Stimulated activated CD4-positive, alpha-beta T cell treated with anti-CD3 and anti-CD28 coated beads, TNF-alpha, amount 100 ng/mL, for 24 hours (primary cell): ENCODE measurements at regions not wholly inside any gene's neighbourhood (a gene's known extent, or its start where the extent isn't known, plus 50 kb on each side); places are given as distances from the start of the nearest gene placed in this dataset.
"Not testable (repeated sequence)": the region's sequence is repeated elsewhere in the genome, so short reads cannot be mapped to it uniquely, and the experiment has no call there.

ENCODE experiments used
- DNase-seq, 3 experiments: peaks; one replicate each; pipeline ENCODE4 v3.0.0-alpha.2; 2020; ENCODE audit warnings: low read depth in 3 of 3

DNA sequence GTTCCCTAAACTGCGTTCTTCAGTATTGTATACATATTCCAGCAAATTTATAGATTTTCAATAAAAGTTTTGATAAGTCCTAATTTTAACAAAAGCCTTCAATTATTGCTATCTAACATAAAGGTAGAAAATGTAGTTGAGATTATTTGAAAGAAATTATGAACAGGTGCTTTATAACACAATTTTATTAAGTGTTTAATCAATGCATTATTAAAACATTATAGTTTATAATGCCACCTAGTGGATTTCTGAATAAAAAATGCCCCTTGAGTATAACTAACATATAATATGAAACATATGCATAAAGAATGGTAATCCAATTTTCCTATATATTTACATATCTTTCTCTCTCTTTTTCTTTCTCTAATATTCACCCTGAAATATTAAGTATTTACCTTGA lies 515.3 kb downstream of the SLC6A15 start:
- DNase-seq: no peak

- not testable (repeated sequence) for DNase-seq
Measured at GRCh38 chr12:84391176-84391575, 521.4 kb downstream of the SLC6A15 start.

- DNase-seq: no peak
Measured at GRCh38 chr12:84384384-84384783, 528.2 kb downstream of the SLC6A15 start.

- DNase-seq: not testable (repeated sequence)
Measured at GRCh38 chr12:84382486-84382885, 530.1 kb downstream of the SLC6A15 start.

- no peak for DNase-seq
Measured at GRCh38 chr12:84376320-84376719, 536.3 kb downstream of the SLC6A15 start.

DNA sequence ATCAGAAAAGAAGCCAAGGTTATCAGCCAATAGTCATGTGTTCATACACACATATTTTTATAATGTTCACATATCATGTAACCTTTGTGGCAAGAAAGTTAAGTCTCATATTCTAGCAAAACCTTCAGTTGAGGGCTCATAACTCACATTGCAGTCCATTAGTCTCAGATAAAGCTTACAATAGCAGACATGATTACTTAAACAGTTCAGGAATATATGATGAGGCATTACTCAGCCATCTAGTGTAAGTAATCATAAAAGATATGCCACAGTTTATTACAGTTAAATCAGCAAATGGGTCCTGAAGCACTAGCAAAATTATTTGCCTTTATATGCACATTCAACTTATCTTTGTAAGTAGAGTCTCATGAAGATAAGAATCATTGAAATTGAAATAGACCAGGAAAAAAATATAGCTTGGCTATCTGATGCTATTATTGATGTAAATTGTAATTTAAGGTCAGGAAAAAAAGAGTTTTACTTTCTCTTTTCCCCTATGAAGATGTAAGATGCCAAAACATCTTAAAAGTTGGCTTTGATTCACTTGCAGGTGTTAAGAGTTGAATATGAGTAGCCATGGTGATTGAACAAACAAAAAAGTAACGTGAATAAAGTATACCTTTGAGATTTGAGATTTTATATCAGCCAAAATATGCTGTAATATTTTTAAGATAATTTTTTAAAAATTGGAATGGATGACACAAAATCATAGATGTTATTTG lies 537.0 kb downstream of the SLC6A15 start:
- no peak for DNase-seq

DNA sequence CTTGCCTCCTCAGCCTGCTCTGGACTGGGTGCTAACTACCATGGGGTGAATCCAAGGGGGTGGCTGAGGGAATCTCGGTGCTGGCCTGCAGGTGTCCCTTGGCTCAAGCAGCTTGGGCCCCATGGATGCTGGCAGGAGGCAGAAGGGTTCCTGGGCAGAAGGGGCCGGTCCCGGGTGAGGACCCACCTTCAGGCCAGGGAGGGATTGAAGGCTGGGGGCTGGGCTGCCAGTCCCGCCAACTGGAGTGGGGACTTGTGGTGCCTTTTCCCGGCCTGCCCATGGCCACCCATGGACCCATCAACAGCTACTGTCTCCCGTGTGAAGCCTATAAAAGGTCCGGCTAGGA lies 550.1 kb downstream of the SLC6A15 start:
- no peak for DNase-seq

DNA sequence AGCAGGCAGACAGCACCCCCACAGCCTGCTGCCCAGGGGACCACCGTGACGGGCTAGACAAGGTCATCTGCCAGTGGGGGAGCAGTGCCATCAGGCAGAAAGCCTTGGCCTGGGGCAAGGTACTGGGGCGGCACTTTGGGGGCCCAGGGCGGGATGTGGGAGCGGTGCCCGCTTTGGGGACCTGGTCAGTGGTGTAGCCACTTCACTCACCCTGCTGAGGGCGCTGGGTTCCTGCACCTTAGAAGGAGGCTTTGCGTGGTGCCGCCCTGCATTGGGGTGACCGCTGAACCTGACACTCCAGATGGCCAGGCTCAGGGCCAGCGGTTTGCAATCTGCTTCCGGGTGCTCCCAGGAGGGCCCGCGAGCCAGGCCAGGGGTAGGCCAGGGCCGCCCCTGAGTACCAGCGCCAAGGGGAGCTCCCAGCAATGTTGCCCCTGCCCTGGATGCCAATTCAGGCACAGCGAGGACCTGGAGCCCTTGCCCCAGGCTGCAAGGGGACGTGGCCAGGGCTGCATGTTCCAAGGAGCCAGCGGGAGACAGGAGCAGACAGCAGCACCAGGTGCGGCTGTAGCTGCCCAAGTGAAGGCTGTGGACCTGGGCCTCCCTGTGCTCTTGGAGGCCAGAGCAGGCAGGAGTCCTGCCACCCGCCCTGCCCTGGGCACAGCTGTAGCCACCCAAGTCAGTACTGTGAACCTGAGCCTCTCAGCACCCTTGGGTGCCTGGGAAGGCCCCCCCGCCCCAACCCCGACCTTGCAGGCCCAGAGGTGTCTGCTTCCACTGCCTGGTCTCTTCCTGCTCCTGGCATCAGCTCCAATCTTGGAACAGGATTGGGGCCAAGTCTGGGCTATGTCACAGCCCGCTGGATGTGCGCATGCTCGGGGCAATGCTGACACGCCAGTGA lies 550.7 kb downstream of the SLC6A15 start:
- no peak for DNase-seq

DNA sequence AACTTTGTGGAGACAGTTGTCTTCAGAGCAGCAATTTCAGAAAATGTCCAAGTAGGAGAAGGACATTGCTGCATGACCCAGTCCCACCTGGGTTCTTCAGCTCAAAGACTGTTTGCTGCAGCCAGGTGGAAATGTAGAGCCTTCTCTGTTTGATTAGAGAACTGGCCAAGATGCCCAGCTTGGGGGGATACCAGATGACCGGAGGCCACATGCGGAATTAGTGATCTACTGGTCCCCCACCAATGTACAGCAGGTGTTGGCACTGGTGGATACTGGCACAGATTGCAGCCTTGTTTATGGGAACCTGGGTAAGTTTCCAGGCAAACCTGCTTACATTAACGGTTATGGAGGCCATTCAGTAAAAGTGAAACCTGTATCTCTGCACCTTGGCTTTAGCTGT lies 555.3 kb downstream of the SLC6A15 start:
- no peak for DNase-seq

DNA sequence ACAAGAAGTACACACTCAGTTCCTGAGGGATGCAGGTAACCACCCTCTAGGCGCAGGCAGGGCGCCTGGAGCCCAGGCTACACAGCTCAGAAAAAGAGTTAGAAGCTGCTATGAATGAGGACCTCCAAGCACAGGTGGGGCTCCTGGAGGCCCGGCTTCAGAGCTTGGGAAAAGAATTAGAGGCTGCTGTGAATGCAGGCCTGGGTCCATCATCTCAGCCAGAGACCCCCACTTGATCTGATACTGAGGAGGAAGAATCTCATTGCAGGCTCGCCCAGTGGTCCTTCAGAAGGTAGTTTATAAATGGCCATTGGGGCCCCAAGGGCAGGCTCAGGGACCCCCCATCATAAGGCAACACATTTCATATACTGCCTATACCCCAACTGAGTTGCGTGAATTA lies 556.4 kb downstream of the SLC6A15 start:
- DNase-seq: no peak

DNA sequence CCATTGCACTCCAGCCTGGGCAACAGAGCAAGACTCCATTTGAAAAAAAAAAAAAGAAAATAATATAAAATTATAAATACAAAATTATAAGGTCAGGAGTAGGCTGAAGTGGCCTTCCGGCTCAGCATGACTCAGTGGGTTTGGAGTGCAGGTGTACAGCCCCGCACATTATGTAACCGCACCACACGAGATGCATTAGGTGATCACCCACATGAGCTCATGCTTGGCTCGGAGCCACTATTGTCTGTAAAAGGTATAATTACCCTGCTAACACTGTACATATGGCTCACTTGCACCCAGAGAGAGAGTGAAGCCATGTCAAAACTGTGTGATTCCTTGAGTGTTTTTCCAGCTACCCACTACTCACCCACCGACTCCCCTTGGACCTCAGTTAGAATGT lies 557.0 kb downstream of the SLC6A15 start:
- DNase-seq: no peak

- no peak for DNase-seq
Measured at GRCh38 chr12:84348582-84348981, 564.0 kb downstream of the SLC6A15 start.

DNA sequence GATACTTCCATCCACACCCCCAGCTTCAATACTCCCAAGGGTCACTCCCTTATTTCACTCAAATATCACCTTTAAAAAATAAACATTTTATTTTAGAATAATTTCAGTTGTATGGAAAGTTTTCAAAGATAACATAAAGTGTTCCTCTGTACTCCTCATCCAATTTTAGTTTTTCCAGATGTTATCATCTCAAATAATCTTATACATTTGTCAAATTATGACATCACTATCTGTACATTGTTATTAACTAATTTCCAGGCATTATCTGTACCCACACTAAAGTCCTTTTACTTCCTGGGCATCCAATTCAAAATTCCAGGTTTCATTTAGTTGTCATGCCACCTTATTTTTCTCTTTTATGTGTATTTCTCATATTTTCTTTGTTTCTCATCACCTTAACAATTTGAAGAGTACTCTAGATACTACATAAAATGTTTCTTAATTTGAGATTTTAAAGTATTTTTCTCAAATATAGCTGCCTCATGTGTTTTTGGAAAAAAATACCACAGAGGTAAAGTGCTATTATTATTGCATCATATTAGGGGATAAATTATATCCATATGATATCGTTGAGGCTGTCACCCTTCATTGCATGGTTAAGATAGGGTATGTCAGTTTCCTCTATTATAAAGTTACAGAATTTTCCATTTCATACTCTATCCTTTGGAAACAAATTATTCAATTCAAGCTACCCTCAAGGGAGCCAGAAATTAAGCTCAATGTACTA lies 571.0 kb downstream of the SLC6A15 start:
- no peak for DNase-seq

GRCh38 chr12:84336231-84336630 lies 576.4 kb downstream of the SLC6A15 start:
- DNase-seq: no peak

DNA sequence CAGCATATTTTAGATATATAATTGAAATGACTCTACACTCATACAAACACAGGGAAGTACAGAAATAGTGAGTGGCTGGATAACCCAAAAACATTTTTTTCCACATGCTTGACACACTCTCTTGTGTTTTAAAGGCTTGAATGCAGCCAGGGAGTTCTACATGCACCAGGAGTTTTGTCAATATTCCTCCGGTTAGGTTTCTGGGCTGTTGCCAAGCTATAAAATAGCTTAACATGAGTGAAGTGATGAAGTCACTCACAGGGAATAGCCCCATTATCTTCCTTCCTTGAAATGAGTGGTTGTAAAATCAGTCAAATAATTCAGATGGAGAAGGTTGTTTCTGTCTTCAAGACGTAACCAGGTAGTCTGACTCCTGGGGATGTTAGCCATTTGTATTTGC lies 582.7 kb downstream of the SLC6A15 start:
- no peak for DNase-seq

GRCh38 chr12:84315926-84316325 lies 596.7 kb downstream of the SLC6A15 start:
- no peak for DNase-seq

GRCh38 chr12:84313323-84313675 lies 599.3 kb downstream of the SLC6A15 start:
- no peak for DNase-seq

DNA sequence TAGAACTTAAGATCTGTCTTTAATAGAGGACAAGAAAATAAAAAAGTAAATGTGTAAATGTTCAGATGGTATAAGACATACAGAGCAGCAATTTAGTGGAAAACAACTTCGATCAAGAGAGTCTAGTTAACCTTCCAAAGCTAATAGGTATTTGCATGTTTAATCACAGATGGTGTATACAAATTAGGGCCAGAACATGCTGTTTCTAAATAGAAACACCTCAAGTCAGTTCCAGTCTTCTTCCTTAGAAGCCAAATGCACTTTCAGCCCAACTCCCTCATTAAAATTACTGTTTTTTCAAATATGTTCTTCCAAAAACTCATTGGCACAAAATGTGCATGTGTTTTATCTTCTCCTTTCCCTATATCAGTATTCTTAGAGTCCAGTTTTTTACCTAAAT lies 604.4 kb downstream of the SLC6A15 start:
- DNase-seq: no peak

DNA sequence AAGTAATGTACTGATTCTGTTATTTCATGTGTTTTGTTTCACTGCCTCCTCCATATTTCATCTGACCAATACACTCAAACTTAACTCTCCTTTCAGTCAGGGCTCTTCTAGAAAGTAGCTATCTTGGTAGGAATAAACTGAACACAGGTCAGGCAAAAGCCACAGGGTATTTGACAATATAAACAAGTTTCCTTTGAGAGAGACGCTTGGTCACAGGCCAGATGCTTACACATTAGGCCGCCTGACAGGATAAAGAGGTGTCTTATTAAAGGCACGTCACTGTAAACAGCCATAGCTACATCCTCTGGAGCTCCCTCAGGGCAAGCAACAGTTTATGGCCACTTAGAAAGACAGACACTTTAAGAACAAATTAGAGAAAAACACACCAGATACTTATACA lies 607.5 kb downstream of the SLC6A15 start:
- DNase-seq: no peak

GRCh38 chr12:84294246-84294645 lies 618.4 kb downstream of the SLC6A15 start:
- DNase-seq: no peak

GRCh38 chr12:84290168-84290567 lies 622.4 kb downstream of the SLC6A15 start:
- no peak for DNase-seq

- no peak for DNase-seq
Measured at GRCh38 chr12:84277986-84278385, 634.6 kb downstream of the SLC6A15 start.

DNA sequence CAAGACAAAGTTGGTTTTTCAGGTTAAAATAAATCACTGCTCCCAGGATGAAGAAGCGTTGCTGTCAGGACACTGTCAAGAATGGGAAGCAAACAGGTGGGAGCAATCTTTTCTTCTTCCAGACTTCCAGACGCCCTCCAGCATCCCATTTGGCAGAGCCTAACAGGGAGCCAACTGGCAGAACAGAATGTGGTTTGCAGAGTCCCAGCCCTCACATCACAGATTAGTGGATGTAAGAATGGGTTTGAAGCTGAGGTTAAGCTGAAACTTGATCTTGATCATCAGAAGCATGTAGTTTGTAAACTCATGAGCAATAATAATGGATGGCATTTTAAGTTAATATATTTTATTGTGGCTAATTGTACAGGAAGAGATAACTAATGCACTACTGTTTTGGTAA lies 636.4 kb downstream of the SLC6A15 start:
- DNase-seq: no peak
